Endothelial cell of umbilical vein (primary cell): ENCODE measurements at regions not wholly inside any gene's neighbourhood (a gene's known extent, or its start where the extent isn't known, plus 50 kb on each side); places are given as distances from the start of the nearest gene placed in this dataset.

Experiments used
- BruUV-seq: library from RNA; stranded (reverse); fragments of 400-500 nt; replicated peaks from 2 replicates; lab custom pipeline; 2021; lab: Mats Ljungman, UMichigan
- CTCF ChIA-PET: fragments of 300-600, 350-600 bp; sonication (Branson Sonifier 250); formaldehyde crosslinking; loops from one replicate; lab custom pipeline; 2021; ENCODE audit warnings: antibody characterized with exemption, inconsistent platforms; lab: Charles Lee
- POLR2A ChIA-PET: fragments of 300-600, 350-600 bp; sonication (Branson Sonifier 250); formaldehyde crosslinking; loops from one replicate; lab custom pipeline; 2021; ENCODE audit warnings: antibody characterized with exemption, inconsistent platforms; lab: Charles Lee
- DNase-seq: peaks from one replicate; pipeline ENCODE4 v3.0.0-alpha.2; 2011; ENCODE audit warnings: low read depth, low spot score
- FAIRE-seq: peaks from 2 replicates; lab custom pipeline; 2011; peaks lifted over from hg19 to GRCh38; lab: Jason Lieb, UNC
- H2AFZ ChIP-seq: 2 replicates; pipeline ENCODE4 v1.6.0; 2012; ENCODE audit warnings: low read depth, low read length, control low read depth, inconsistent platforms
- H3K27ac ChIP-seq: 2 replicates; pipeline ENCODE4 v1.5.1; 2011; ENCODE audit warnings: low read depth, mild to moderate bottlenecking, control low read depth, low read length, moderate library complexity; ENCODE audit not compliant: insufficient read depth
- H3K27me3 ChIP-seq, 2 experiments: 2 replicates each; pipeline versions ENCODE4 v1.6.0 to v1.6.1; 2011; ENCODE audit warnings: low read length in 2 of 2, mixed read lengths in 1 of 2; ENCODE audit not compliant: control insufficient read depth in 2 of 2, insufficient read depth in 2 of 2
- H3K36me3 ChIP-seq, 2 experiments: 2 replicates in 1 of 2; 3 replicates in 1 of 2; pipeline ENCODE4 v1.5.1; 2011; ENCODE audit warnings: low read length in 2 of 2, mild to moderate bottlenecking in 1 of 2, moderate library complexity in 1 of 2; ENCODE audit not compliant: control insufficient read depth in 2 of 2, insufficient read depth in 2 of 2; ENCODE audit errors: extremely low read depth in 1 of 2
- H3K4me1 ChIP-seq: 3 replicates; pipeline ENCODE4 v1.5.1; 2011; ENCODE audit warnings: mild to moderate bottlenecking, low read length; ENCODE audit not compliant: control insufficient read depth, insufficient read depth; ENCODE audit errors: extremely low read depth
- H3K4me2 ChIP-seq: 2 replicates; pipeline ENCODE4 v1.6.1; 2011; ENCODE audit warnings: low read length, control low read depth, mixed read lengths; ENCODE audit not compliant: insufficient read depth
- H3K4me3 ChIP-seq, 3 experiments: fragments of 200-600 bp in 1 of 3; sonication (generic), shearing (Covaris generic) in 1 of 3; replicated peaks in 1 of 3; 2 replicates each; pipeline ENCODE4 v1.5.1; 2011 to 2016; ENCODE audit warnings: control low read depth in 3 of 3, low read length in 3 of 3, mild to moderate bottlenecking in 2 of 3, inconsistent platforms in 1 of 3, low read depth in 1 of 3, moderate library complexity in 1 of 3; ENCODE audit not compliant: insufficient read depth in 1 of 3
- H3K79me2 ChIP-seq: 2 replicates; pipeline ENCODE4 v1.6.0; 2012; ENCODE audit warnings: low read length, inconsistent platforms; ENCODE audit not compliant: control insufficient read depth, insufficient read depth
- H3K9ac ChIP-seq: replicated peaks from 2 replicates; pipeline ENCODE3; 2011; ENCODE audit warnings: low read length, control low read depth; ENCODE audit not compliant: insufficient read depth; ENCODE audit errors: extremely low read depth
- H3K9me1 ChIP-seq: replicated peaks from 3 replicates; pipeline ENCODE4 v1.6.0; 2011; ENCODE audit warnings: mild to moderate bottlenecking, low read length; ENCODE audit not compliant: control insufficient read depth, insufficient read depth; ENCODE audit errors: extremely low read depth
- H3K9me3 ChIP-seq: replicated peaks from 2 replicates; pipeline ENCODE4 v1.5.1; 2012; ENCODE audit warnings: low read length, inconsistent platforms; ENCODE audit not compliant: control insufficient read depth, insufficient read depth
- H4K20me1 ChIP-seq: replicated peaks from 2 replicates; pipeline ENCODE3; 2011; ENCODE audit warnings: mild to moderate bottlenecking, low read length; ENCODE audit not compliant: control insufficient read depth, insufficient read depth; ENCODE audit errors: extremely low read depth
- CTCF ChIP-seq, 2 donors: IDR thresholded peaks; 1 replicate in 1 of 2; 2 replicates in 1 of 2; pipeline ENCODE4 v1.5.1; 2011; ENCODE audit warnings: low read length in 2 of 2, mild to moderate bottlenecking in 2 of 2, moderate library complexity in 2 of 2, control low read depth in 1 of 2, inconsistent platforms in 1 of 2, low read depth in 1 of 2; ENCODE audit not compliant: insufficient read depth in 1 of 2; ENCODE audit errors: extremely low read depth in 1 of 2
- EZH2 ChIP-seq: IDR thresholded peaks from 2 replicates; pipeline ENCODE4 v1.6.1; 2012; ENCODE audit warnings: borderline replicate concordance, low read depth, mild to moderate bottlenecking, moderate library complexity, low read length, inconsistent platforms; ENCODE audit not compliant: severe bottlenecking
- FOS ChIP-seq: IDR thresholded peaks from 2 replicates; pipeline ENCODE4 v1.6.1; 2011; ENCODE audit warnings: mild to moderate bottlenecking, low read length, moderate library complexity, borderline replicate concordance; ENCODE audit not compliant: insufficient read depth
- GATA2 ChIP-seq: IDR thresholded peaks from 2 replicates; pipeline ENCODE4 v1.7.0; 2011; ENCODE audit warnings: low read depth, mild to moderate bottlenecking, moderate library complexity, mixed read lengths, low read length; ENCODE audit not compliant: insufficient read length, insufficient read depth
- JUN ChIP-seq: IDR thresholded peaks from 2 replicates; pipeline ENCODE4 v1.6.1; 2011; ENCODE audit warnings: borderline replicate concordance, low read depth; ENCODE audit not compliant: insufficient read length, insufficient read depth
- MAX ChIP-seq: IDR thresholded peaks from 2 replicates; pipeline ENCODE4 v1.6.1; 2011; ENCODE audit not compliant: insufficient read depth, insufficient read length
- MYC ChIP-seq: IDR thresholded peaks from one replicate; pipeline ENCODE4 v1.6.1; 2011; ENCODE audit warnings: mild to moderate bottlenecking, low read depth, low read length
- POLR2A ChIP-seq: IDR thresholded peaks from 2 replicates; pipeline ENCODE4 v1.6.1; 2012; ENCODE audit warnings: low read depth, mild to moderate bottlenecking, control low read depth, low read length
- dilution Hi-C: fragments of 300-500 bp; cut with MboI; formaldehyde crosslinking; loops from one replicate; pipeline ENCODE4 v1.15.0; 2019; ENCODE audit warnings: low sequenced_read_pairs; ENCODE audit not compliant: extremely low pct_ligation_motif_present
- intact Hi-C: fragments of 100-400 bp; cut with micrococcal nuclease; formaldehyde crosslinking; loops from one replicate; pipeline ENCODE4 v1.10.0; 2022

- H3K9ac ChIP-seq: no peak overlapping the region
- intact Hi-C loops (no loop called here), dilution Hi-C loops (no loop called here)
- FAIRE-seq (no peak), DNase-seq (no peak)
- H3K79me2 ChIP-seq: no peaks in the 10 kb centered on the region
- POLR2A ChIA-PET: no interaction called here
- H4K20me1 ChIP-seq: no peaks in the 10 kb centered on the region
- no peaks in the 10 kb centered on the region for H3K27me3 ChIP-seq
- CTCF ChIA-PET: no interaction called here
- H3K9me3 ChIP-seq: no peaks in the 10 kb centered on the region
- TF ChIP-seq CTCF (IDR thresholded peaks at IDR 0.05; ENCODE audit: extremely low read depth in 1 of 2, insufficient read depth in 1 of 2, low read depth in 1 of 2, low read length in 2 of 2) (no peak), MAX (no peak), POLR2A (no peak), FOS (no peak), GATA2 (no peak), EZH2 (no peak), JUN (no peak), MYC (no peak)
- H3K4me2 ChIP-seq: no peak overlapping the region
- H3K27ac ChIP-seq: no peak overlapping the region
- no peak overlapping the region for H2AFZ ChIP-seq
- H3K36me3 ChIP-seq: no peaks in the 10 kb centered on the region
- no peaks in the 10 kb centered on the region for H3K4me1 ChIP-seq
- no peaks in the 10 kb centered on the region for H3K9me1 ChIP-seq
- BruUV-seq: no TSS peak
- no peak overlapping the region for H3K4me3 ChIP-seq
Observed at GRCh38 chr12:98048326-98048725, 467.1 kb upstream of the TMPO start.
